ENCODE measurements at regions not wholly inside any gene's neighbourhood (a gene's known extent, or its start where the extent isn't known, plus 50 kb on each side); places are given as distances from the start of the nearest gene placed in this dataset.

GRCh38 chr2:226020956-226021355, 621.4 kb downstream of the NYAP2 start:
- no peaks in the 10 kb centered on the region for H3K27me3 Mint-ChIP-seq (ENCODE audit: unreplicated experiment)
- no peaks in the 10 kb centered on the region for H3K4me1 Mint-ChIP-seq (ENCODE audit: low read depth, unreplicated experiment)
- intact Hi-C loops (cut with micrococcal nuclease; ENCODE audit: unreplicated experiment): no loop called here
- peaks cover 13% of the 10 kb centered on the region for H3K9me3 Mint-ChIP-seq (ENCODE audit: low read depth, unreplicated experiment)
- no peaks in the 10 kb centered on the region for H3K36me3 Mint-ChIP-seq (ENCODE audit: insufficient read depth, unreplicated experiment)
- DNase-seq: no peak
- CTCF ChIA-PET: no interaction called here
- no peak overlapping the region for H3K4me3 Mint-ChIP-seq (ENCODE audit: low read depth, unreplicated experiment)
- TF ChIP-seq CTCF (IDR thresholded peaks at IDR 0.05; ENCODE audit: unreplicated experiment): no peak
- no TSS peak for BruUV-seq (replicated peaks)
- no peak overlapping the region for H3K27ac Mint-ChIP-seq (ENCODE audit: unreplicated experiment)

GRCh38 chr2:226020176-226020575, 620.7 kb downstream of the NYAP2 start:
- H3K27me3 Mint-ChIP-seq (ENCODE audit: unreplicated experiment): no peaks in the 10 kb centered on the region
- intact Hi-C loops (cut with micrococcal nuclease; ENCODE audit: unreplicated experiment): no loop called here
- H3K4me1 Mint-ChIP-seq (ENCODE audit: low read depth, unreplicated experiment): no peaks in the 10 kb centered on the region
- H3K9me3 Mint-ChIP-seq (ENCODE audit: low read depth, unreplicated experiment): peaks cover 13% of the 10 kb centered on the region
- BruUV-seq (replicated peaks): no TSS peak
- CTCF ChIA-PET: no interaction called here
- no peak for DNase-seq
- TF ChIP-seq CTCF (IDR thresholded peaks at IDR 0.05; ENCODE audit: unreplicated experiment): no peak
- no peak overlapping the region for H3K27ac Mint-ChIP-seq (ENCODE audit: unreplicated experiment)
- no peaks in the 10 kb centered on the region for H3K36me3 Mint-ChIP-seq (ENCODE audit: insufficient read depth, unreplicated experiment)
- no peak overlapping the region for H3K4me3 Mint-ChIP-seq (ENCODE audit: low read depth, unreplicated experiment)

GRCh38 chr2:226018641-226019040, 619.1 kb downstream of the NYAP2 start:
- TF ChIP-seq CTCF (IDR thresholded peaks at IDR 0.05; ENCODE audit: unreplicated experiment): no peak
- no peaks in the 10 kb centered on the region for H3K36me3 Mint-ChIP-seq (ENCODE audit: insufficient read depth, unreplicated experiment)
- CTCF ChIA-PET: no interaction called here
- no TSS peak for BruUV-seq (replicated peaks)
- intact Hi-C loops (cut with micrococcal nuclease; ENCODE audit: unreplicated experiment): no loop called here
- no peaks in the 10 kb centered on the region for H3K27me3 Mint-ChIP-seq (ENCODE audit: unreplicated experiment)
- no peak for DNase-seq
- H3K4me1 Mint-ChIP-seq (ENCODE audit: low read depth, unreplicated experiment): no peaks in the 10 kb centered on the region
- no peak overlapping the region for H3K27ac Mint-ChIP-seq (ENCODE audit: unreplicated experiment)
- peaks cover 8% of the 10 kb centered on the region for H3K9me3 Mint-ChIP-seq (ENCODE audit: low read depth, unreplicated experiment)
- H3K4me3 Mint-ChIP-seq (ENCODE audit: low read depth, unreplicated experiment): no peak overlapping the region

- Mint-ChIP-seq H3K36me3 (ENCODE audit: insufficient read depth, unreplicated experiment) (no peaks in the 10 kb centered on the region), H3K9me3 (ENCODE audit: low read depth, unreplicated experiment) (peaks cover 6% of the 10 kb centered on the region), H3K4me3 (ENCODE audit: low read depth, unreplicated experiment) (no peak overlapping the region), H3K27ac (ENCODE audit: unreplicated experiment) (no peak overlapping the region), H3K27me3 (ENCODE audit: unreplicated experiment) (no peaks in the 10 kb centered on the region), H3K4me1 (ENCODE audit: low read depth, unreplicated experiment) (no peaks in the 10 kb centered on the region)
- no TSS peak for BruUV-seq (replicated peaks)
- CTCF ChIA-PET: no interaction called here
- no peak for TF ChIP-seq CTCF (IDR thresholded peaks at IDR 0.05; ENCODE audit: unreplicated experiment)
- intact Hi-C loops (cut with micrococcal nuclease; ENCODE audit: unreplicated experiment): no loop called here
- DNase-seq: no peak
These were observed 618.0 kb downstream of the NYAP2 start for GRCh38 chr2:226017537-226017936.

GRCh38 chr2:226017107-226017506, 617.6 kb downstream of the NYAP2 start:
- Mint-ChIP-seq H3K4me1 (ENCODE audit: low read depth, unreplicated experiment) (no peaks in the 10 kb centered on the region), H3K36me3 (ENCODE audit: insufficient read depth, unreplicated experiment) (no peaks in the 10 kb centered on the region), H3K27me3 (ENCODE audit: unreplicated experiment) (no peaks in the 10 kb centered on the region), H3K4me3 (ENCODE audit: low read depth, unreplicated experiment) (no peak overlapping the region), H3K9me3 (ENCODE audit: low read depth, unreplicated experiment) (peaks cover 6% of the 10 kb centered on the region), H3K27ac (ENCODE audit: unreplicated experiment) (no peak overlapping the region)
- TF ChIP-seq CTCF (IDR thresholded peaks at IDR 0.05; ENCODE audit: unreplicated experiment): no peak
- CTCF ChIA-PET: no interaction called here
- no TSS peak for BruUV-seq (replicated peaks)
- no peak for DNase-seq
- intact Hi-C loops (cut with micrococcal nuclease; ENCODE audit: unreplicated experiment): no loop called here

Data from Calu3 (cell line).